WTC11 (cell line): ENCODE measurements at regions not wholly inside any gene's neighbourhood (a gene's known extent, or its start where the extent isn't known, plus 50 kb on each side); places are given as distances from the start of the nearest gene placed in this dataset.

ENCODE experiments used
- CTCF ChIP-seq: fragments of 200-600 bp; IDR thresholded peaks from 2 replicates; pipeline ENCODE4 v1.8.0; 2022; ENCODE audit warnings: antibody characterized with exemption
- FOXP1 ChIP-seq: sonication (generic); formaldehyde crosslinking; IDR thresholded peaks from 2 replicates; pipeline ENCODE4 v1.8.0; 2022; ENCODE audit warnings: missing genetic modification reagents, mild to moderate bottlenecking, moderate library complexity, borderline replicate concordance
- PRRX2 ChIP-seq: fragments of 250-450 bp; sonication (Bioruptor Pico); IDR thresholded peaks from 2 replicates; pipeline ENCODE4 v1.8.0; 2021; ENCODE audit warnings: mild to moderate bottlenecking
- TEAD4 ChIP-seq: sonication (generic); formaldehyde crosslinking; IDR thresholded peaks from 2 replicates; pipeline ENCODE4 v1.8.0; 2022; ENCODE audit warnings: mild to moderate bottlenecking, missing genetic modification reagents
- USF1 ChIP-seq: sonication (generic); formaldehyde crosslinking; IDR thresholded peaks from 2 replicates; pipeline ENCODE4 v1.8.0; 2022; ENCODE audit warnings: mild to moderate bottlenecking, missing genetic modification reagents
- TF ChIP-seq, protein P1 (sequence below): sonication (generic); formaldehyde crosslinking; IDR thresholded peaks from 2 replicates; pipeline ENCODE4 v1.8.1; 2023; ENCODE audit warnings: mild to moderate bottlenecking, moderate library complexity, missing genetic modification reagents

- TF ChIP-seq TEAD4 (CRISPR knock-in tag) (no peak), CTCF (no peak), PRRX2 (CRISPR knock-in tag) (no peak), USF1 (CRISPR knock-in tag) (no peak), FOXP1 (no peak)
- TF ChIP-seq, protein P1, sequence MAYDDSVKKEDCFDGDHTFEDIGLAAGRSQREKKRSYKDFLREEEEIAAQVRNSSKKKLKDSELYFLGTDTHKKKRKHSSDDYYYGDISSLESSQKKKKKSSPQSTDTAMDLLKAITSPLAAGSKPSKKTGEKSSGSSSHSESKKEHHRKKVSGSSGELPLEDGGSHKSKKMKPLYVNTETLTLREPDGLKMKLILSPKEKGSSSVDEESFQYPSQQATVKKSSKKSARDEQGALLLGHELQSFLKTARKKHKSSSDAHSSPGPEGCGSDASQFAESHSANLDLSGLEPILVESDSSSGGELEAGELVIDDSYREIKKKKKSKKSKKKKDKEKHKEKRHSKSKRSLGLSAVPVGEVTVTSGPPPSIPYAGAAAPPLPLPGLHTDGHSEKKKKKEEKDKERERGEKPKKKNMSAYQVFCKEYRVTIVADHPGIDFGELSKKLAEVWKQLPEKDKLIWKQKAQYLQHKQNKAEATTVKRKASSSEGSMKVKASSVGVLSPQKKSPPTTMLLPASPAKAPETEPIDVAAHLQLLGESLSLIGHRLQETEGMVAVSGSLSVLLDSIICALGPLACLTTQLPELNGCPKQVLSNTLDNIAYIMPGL (CRISPR knock-in tag), result no peak
These were observed 165.5 kb upstream of the CCND2 start for GRCh38 chr12:4107911-4108697.
